Thymus (tissue), 11 donors: ENCODE measurements at regions not wholly inside any gene's neighbourhood (a gene's known extent, or its start where the extent isn't known, plus 50 kb on each side); places are given as distances from the start of the nearest gene placed in this dataset.

Source experiments
- DNase-seq, 9 donors: peaks; one replicate each; pipeline ENCODE4 v3.0.0-alpha.2; 2013; ENCODE audit warnings: low spot score in 9 of 9, low read depth in 6 of 9, missing footprints in 1 of 9
- H3K27ac ChIP-seq, 2 donors: one replicate each; pipeline ENCODE4 v1.5.1; 2013; ENCODE audit warnings: control low read depth in 1 of 2, low read depth in 1 of 2, low read length in 1 of 2, mild to moderate bottlenecking in 1 of 2, moderate library complexity in 1 of 2
- H3K27me3 ChIP-seq, 2 donors: one replicate each; pipeline ENCODE4 v1.5.1; 2013; ENCODE audit warnings: low read length in 1 of 2; ENCODE audit not compliant: control insufficient read depth in 2 of 2, insufficient read depth in 1 of 2
- H3K36me3 ChIP-seq, 2 donors: one replicate each; pipeline ENCODE4 v1.5.1; 2013; ENCODE audit warnings: low read length in 1 of 2, mild to moderate bottlenecking in 1 of 2, moderate library complexity in 1 of 2; ENCODE audit not compliant: control insufficient read depth in 2 of 2, insufficient read depth in 2 of 2
- H3K4me1 ChIP-seq, 2 donors: one replicate each; pipeline ENCODE4 v1.5.1; 2013; ENCODE audit warnings: low read length in 2 of 2; ENCODE audit not compliant: control insufficient read depth in 2 of 2, insufficient read depth in 2 of 2
- H3K4me3 ChIP-seq, 2 donors: one replicate each; pipeline ENCODE4 v1.5.1; 2013; ENCODE audit warnings: low read length in 2 of 2, control low read depth in 1 of 2, mild to moderate bottlenecking in 1 of 2
- H3K9me3 ChIP-seq, 2 donors: one replicate each; pipeline ENCODE4 v1.5.1; 2013; ENCODE audit warnings: low read length in 1 of 2, mild to moderate bottlenecking in 1 of 2; ENCODE audit not compliant: control insufficient read depth in 2 of 2, insufficient read depth in 1 of 2
- WGBS: extraction: QIAGEN DNeasy Blood & Tissue Kit; methylation state at CpG from one replicate; pipeline ENCODE4 v1.1.7; 2013; 5-methylcytosine and 5-hydroxymethylcytosine counted together
- donor health status: healthy.

- no peak for DNase-seq
- no peaks in the 10 kb centered on the region for H3K27me3 ChIP-seq
- 97% methylated on average over 3 of the region's 3 CpGs for WGBS
- no peaks in the 10 kb centered on the region for H3K9me3 ChIP-seq
- H3K27ac ChIP-seq: no peak overlapping the region
- no peaks in the 10 kb centered on the region for H3K4me1 ChIP-seq
- H3K36me3 ChIP-seq: no peaks in the 10 kb centered on the region
- no peak overlapping the region for H3K4me3 ChIP-seq
These were observed 572.3 kb upstream of the PKN2 start for GRCh38 chr1:88111816-88112215.

DNA sequence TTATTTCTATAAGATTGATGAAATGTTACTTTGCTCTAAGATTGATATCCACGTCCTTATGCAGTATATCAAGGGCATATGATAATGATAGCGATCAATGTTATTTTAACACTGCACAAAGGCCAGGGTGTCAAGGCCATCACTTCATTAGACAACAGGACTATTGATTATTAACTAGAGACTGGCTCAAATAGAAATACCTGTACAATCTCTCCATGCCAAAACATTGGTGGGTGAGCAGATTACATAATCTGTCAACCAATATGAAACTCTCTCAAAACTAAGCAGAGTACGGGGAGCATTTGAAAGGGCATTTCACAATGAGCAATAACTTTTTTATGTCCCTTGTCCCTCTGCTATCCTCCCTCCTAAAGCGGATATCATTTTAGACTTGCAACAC lies 566.5 kb upstream of the PKN2 start:
- H3K36me3 ChIP-seq: no peaks in the 10 kb centered on the region
- H3K4me3 ChIP-seq: no peak overlapping the region
- DNase-seq: no peak
- H3K4me1 ChIP-seq: no peaks in the 10 kb centered on the region
- no peaks in the 10 kb centered on the region for H3K27me3 ChIP-seq
- H3K27ac ChIP-seq: no peak overlapping the region
- WGBS: 95% methylated on average over 4 of the region's 4 CpGs
- H3K9me3 ChIP-seq: no peaks in the 10 kb centered on the region

- Histone ChIP-seq H3K27ac (no peak overlapping the region), H3K4me1 (no peaks in the 10 kb centered on the region), H3K4me3 (no peak overlapping the region), H3K36me3 (no peaks in the 10 kb centered on the region), H3K9me3 (no peaks in the 10 kb centered on the region), H3K27me3 (no peaks in the 10 kb centered on the region)
- no peak for DNase-seq
- 79% methylated on average over 6 of the region's 6 CpGs for WGBS
These were observed 565.8 kb upstream of the PKN2 start for GRCh38 chr1:88118176-88118845.

DNA sequence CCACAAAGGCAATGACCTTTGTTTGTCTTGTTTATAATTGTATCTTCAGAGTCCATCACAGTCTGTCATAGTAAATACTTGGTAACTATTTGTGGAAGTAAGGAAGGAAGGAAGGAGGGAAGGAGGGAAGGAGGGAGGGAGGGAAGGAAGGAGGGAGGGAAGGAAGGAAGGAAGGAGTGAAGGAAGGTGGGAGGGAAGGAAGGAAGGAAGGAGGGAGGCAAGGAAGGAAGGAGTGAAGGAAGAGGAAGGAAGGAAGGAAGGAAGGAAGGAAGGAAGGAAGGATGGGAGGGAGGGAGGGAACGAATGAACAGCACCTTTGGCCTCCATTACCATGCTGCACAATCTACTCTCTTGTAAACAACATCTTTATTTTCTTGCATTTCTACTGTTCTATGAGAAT lies 559.5 kb upstream of the PKN2 start:
- DNase-seq: no peak
- no peak overlapping the region for H3K4me3 ChIP-seq
- no peaks in the 10 kb centered on the region for H3K9me3 ChIP-seq
- WGBS: 69% methylated on average over 1 of the region's 1 CpG
- H3K27me3 ChIP-seq: no peaks in the 10 kb centered on the region
- no peak overlapping the region for H3K27ac ChIP-seq
- H3K36me3 ChIP-seq: no peaks in the 10 kb centered on the region
- H3K4me1 ChIP-seq: no peaks in the 10 kb centered on the region

GRCh38 chr1:88126467-88126866 lies 557.6 kb upstream of the PKN2 start:
- DNase-seq: no peak
- Histone ChIP-seq H3K27ac (no peak overlapping the region), H3K27me3 (no peaks in the 10 kb centered on the region), H3K4me1 (no peaks in the 10 kb centered on the region), H3K9me3 (no peaks in the 10 kb centered on the region), H3K36me3 (no peaks in the 10 kb centered on the region), H3K4me3 (no peak overlapping the region)
- 93% methylated on average over 2 of the region's 2 CpGs for WGBS

GRCh38 chr1:88133991-88134390 lies 550.1 kb upstream of the PKN2 start:
- Histone ChIP-seq H3K4me3 (no peak overlapping the region), H3K4me1 (no peaks in the 10 kb centered on the region), H3K27me3 (no peaks in the 10 kb centered on the region), H3K27ac (no peak overlapping the region), H3K36me3 (no peaks in the 10 kb centered on the region), H3K9me3 (no peaks in the 10 kb centered on the region)
- 97% methylated on average over 1 of the region's 1 CpG for WGBS
- no peak for DNase-seq

GRCh38 chr1:88134983-88135921 lies 548.8 kb upstream of the PKN2 start:
- no peaks in the 10 kb centered on the region for H3K9me3 ChIP-seq
- DNase-seq: no peak
- no peaks in the 10 kb centered on the region for H3K27me3 ChIP-seq
- no peak overlapping the region for H3K27ac ChIP-seq
- 94% methylated on average over 7 of the region's 7 CpGs for WGBS
- no peaks in the 10 kb centered on the region for H3K4me1 ChIP-seq
- H3K36me3 ChIP-seq: no peaks in the 10 kb centered on the region
- no peak overlapping the region for H3K4me3 ChIP-seq

GRCh38 chr1:88139633-88140032 lies 544.4 kb upstream of the PKN2 start:
- Histone ChIP-seq H3K9me3 (no peaks in the 10 kb centered on the region), H3K4me3 (no peak overlapping the region), H3K27me3 (no peaks in the 10 kb centered on the region), H3K36me3 (no peaks in the 10 kb centered on the region), H3K27ac (no peak overlapping the region), H3K4me1 (no peaks in the 10 kb centered on the region)
- WGBS: 90% methylated on average over 4 of the region's 4 CpGs
- no peak for DNase-seq

DNA sequence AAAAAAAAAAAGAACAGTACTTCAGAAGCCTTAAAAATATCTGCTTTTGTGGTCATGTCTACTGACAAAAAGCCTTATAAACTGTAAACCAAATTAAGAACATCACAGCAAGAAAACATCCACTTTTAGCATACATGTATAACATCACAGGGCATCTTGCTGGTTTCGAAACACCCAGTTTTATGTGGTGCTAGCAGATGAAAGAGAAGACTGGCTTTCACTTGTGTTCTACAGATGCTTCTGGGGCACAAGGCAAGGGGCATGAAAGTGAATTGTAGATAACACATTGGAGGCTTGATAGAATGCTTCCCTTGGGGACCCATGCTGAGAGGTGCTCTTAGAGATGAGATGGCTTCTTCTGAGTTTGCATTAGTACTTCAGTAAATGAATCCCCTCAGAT lies 543.7 kb upstream of the PKN2 start:
- DNase-seq: peak in 3 of 9 donors; percentile 1 to 24 (median 5)
- Histone ChIP-seq H3K9me3 (no peaks in the 10 kb centered on the region), H3K27ac (no peak overlapping the region), H3K4me3 (no peak overlapping the region), H3K27me3 (no peaks in the 10 kb centered on the region), H3K36me3 (no peaks in the 10 kb centered on the region), H3K4me1 (no peaks in the 10 kb centered on the region)
- WGBS: 92% methylated on average over 1 of the region's 1 CpG
